ENCODE measurements at regions not wholly inside any gene's neighbourhood (a gene's known extent, or its start where the extent isn't known, plus 50 kb on each side); places are given as distances from the start of the nearest gene placed in this dataset.

GRCh38 chr20:55616367-55616766 lies 389.0 kb downstream of the CBLN4 start:
- no peak overlapping the region for H3K4me3 ChIP-seq
- H3K36me3 ChIP-seq = no peaks in the 10 kb centered on the region
- H3K4me1 ChIP-seq = no peaks in the 10 kb centered on the region
- no peaks in the 10 kb centered on the region for H3K27me3 ChIP-seq (replicated peaks in 1 of 7)
- no peak for DNase-seq
- peaks cover 0 to 38% (median 14%) of the 10 kb centered on the region in 8 donors for H3K9me3 ChIP-seq
- intact Hi-C loops (cut with DNase I; ENCODE audit: low total_unique reads) = no loop called here
- WGBS, 5 donors = 77 to 86% (median 81%) methylated on average over 8 of the region's 8 CpGs
- H3K27ac ChIP-seq = no peak overlapping the region
- no peak for TF ChIP-seq POLR2AphosphoS5 (IDR thresholded peaks at IDR 0.05)
- TF ChIP-seq, protein P1, sequence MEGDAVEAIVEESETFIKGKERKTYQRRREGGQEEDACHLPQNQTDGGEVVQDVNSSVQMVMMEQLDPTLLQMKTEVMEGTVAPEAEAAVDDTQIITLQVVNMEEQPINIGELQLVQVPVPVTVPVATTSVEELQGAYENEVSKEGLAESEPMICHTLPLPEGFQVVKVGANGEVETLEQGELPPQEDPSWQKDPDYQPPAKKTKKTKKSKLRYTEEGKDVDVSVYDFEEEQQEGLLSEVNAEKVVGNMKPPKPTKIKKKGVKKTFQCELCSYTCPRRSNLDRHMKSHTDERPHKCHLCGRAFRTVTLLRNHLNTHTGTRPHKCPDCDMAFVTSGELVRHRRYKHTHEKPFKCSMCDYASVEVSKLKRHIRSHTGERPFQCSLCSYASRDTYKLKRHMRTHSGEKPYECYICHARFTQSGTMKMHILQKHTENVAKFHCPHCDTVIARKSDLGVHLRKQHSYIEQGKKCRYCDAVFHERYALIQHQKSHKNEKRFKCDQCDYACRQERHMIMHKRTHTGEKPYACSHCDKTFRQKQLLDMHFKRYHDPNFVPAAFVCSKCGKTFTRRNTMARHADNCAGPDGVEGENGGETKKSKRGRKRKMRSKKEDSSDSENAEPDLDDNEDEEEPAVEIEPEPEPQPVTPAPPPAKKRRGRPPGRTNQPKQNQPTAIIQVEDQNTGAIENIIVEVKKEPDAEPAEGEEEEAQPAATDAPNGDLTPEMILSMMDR (IDR thresholded peaks at IDR 0.05 in 8 of 11, conservative IDR thresholded peaks at IDR 0.05 in 3 of 11) = no peak
- TF ChIP-seq POLR2A (IDR thresholded peaks at IDR 0.05) = no peak

DNA sequence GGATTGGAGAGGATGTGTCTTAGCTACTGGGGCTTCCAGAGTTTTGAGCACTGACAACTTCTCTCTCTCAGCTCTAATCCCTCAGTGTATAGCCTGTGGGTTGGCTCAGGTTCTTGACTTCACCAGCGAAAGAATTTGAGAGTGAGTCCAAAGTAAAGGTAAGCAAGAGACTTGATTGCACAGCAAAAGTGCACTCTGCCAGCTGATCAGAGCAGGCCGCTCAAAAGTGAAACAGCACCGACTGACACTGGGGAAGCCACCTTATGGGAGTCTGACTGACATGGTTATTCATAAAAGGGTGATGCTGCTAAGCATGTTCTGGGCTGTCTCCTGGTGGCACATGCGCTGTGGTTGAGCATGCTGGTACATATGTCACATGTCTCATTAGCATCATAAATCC lies 389.5 kb downstream of the CBLN4 start:
- no peak for DNase-seq
- Histone ChIP-seq H3K27ac (no peak overlapping the region), H3K36me3 (no peaks in the 10 kb centered on the region), H3K27me3 (replicated peaks in 1 of 7) (no peaks in the 10 kb centered on the region), H3K4me3 (no peak overlapping the region), H3K4me1 (no peaks in the 10 kb centered on the region), H3K9me3 (peaks cover 0 to 37% (median 11%) of the 10 kb centered on the region in 8 donors)
- TF ChIP-seq POLR2AphosphoS5 (IDR thresholded peaks at IDR 0.05) (no peak), POLR2A (IDR thresholded peaks at IDR 0.05) (no peak)
- TF ChIP-seq, protein P1 (IDR thresholded peaks at IDR 0.05 in 8 of 11, conservative IDR thresholded peaks at IDR 0.05 in 3 of 11) = no peak
- 89 to 96% (median 94%) methylated on average over 4 of the region's 4 CpGs for whole genome bisulfite sequencing, 5 donors
- intact Hi-C loops (cut with DNase I; ENCODE audit: low total_unique reads) = no loop called here

DNA sequence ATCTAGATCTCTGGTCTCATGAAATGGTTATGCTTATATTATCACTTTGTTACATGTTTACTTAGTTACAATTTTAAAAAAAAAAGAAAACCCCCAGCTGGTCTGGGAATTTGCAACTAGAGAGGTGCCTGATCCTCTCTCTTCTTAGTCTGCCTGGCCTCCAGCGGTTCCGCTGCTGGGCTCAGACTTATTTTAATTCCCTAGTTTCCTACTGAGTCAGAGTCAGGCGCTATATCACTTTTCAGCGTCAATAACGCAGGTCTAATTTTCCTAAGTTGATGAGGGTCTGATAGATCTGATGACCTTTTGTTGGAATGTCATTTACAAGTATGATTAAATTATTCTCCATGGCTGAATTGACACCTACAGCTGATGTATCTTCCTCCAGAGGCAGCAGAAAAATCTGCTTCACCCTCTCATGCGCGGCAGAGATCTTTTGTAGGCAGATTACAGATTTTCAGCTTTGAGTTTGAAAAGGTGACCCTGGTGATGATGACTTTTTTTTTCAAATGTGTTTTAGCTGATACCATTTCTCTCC lies 391.0 kb downstream of the CBLN4 start:
- H3K36me3 ChIP-seq = no peaks in the 10 kb centered on the region
- H3K27me3 ChIP-seq (replicated peaks in 1 of 7) = no peaks in the 10 kb centered on the region
- peaks cover 0 to 37% (median 10%) of the 10 kb centered on the region in 8 donors for H3K9me3 ChIP-seq
- TF ChIP-seq, protein P1 (IDR thresholded peaks at IDR 0.05 in 8 of 11, conservative IDR thresholded peaks at IDR 0.05 in 3 of 11) = no peak
- no peak for TF ChIP-seq POLR2A (IDR thresholded peaks at IDR 0.05)
- no peak for TF ChIP-seq POLR2AphosphoS5 (IDR thresholded peaks at IDR 0.05)
- WGBS, 5 donors = 62 to 89% (median 76%) methylated on average over 7 of the region's 7 CpGs
- no peak for DNase-seq
- H3K27ac ChIP-seq = no peak overlapping the region
- no peak overlapping the region for H3K4me3 ChIP-seq
- no peaks in the 10 kb centered on the region for H3K4me1 ChIP-seq
- intact Hi-C loops (cut with DNase I; ENCODE audit: low total_unique reads) = no loop called here

DNA sequence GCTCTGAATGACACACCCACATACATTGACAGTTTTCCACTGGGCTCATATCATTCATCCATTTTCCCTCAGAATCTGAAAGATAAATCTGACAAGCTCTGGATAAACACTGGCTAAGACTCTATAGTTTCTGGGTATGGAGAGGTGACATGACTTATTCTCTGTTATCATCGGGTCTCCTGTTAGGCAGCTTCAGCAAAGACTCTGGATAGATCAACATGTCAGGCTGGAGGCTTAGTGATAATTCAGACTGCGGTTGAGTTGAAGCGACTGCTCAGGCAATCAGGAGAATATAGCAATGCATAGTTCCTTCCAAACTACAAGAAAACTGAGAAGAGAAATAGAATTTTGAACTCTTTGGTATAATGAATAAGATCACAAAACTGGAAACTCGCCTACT lies 394.6 kb downstream of the CBLN4 start:
- intact Hi-C loops (cut with DNase I; ENCODE audit: low total_unique reads) = no loop called here
- no peak for DNase-seq
- H3K27ac ChIP-seq = no peak overlapping the region
- H3K4me3 ChIP-seq = no peak overlapping the region
- no peaks in the 10 kb centered on the region for H3K27me3 ChIP-seq (replicated peaks in 1 of 7)
- WGBS, 5 donors = 50 to 79% (median 66%) methylated on average over 4 of the region's 4 CpGs
- peaks cover 0 to 21% (median 8%) of the 10 kb centered on the region in 8 donors for H3K9me3 ChIP-seq
- no peaks in the 10 kb centered on the region for H3K36me3 ChIP-seq
- H3K4me1 ChIP-seq = no peaks in the 10 kb centered on the region
- TF ChIP-seq POLR2A (IDR thresholded peaks at IDR 0.05) (no peak), POLR2AphosphoS5 (IDR thresholded peaks at IDR 0.05) (no peak)
- TF ChIP-seq, protein P1 (IDR thresholded peaks at IDR 0.05 in 8 of 11, conservative IDR thresholded peaks at IDR 0.05 in 3 of 11) = no peak

Measured in spleen (tissue), 11 donors.